NT2/D1 (cell line): ENCODE measurements at regions not wholly inside any gene's neighbourhood (a gene's known extent, or its start where the extent isn't known, plus 50 kb on each side); places are given as distances from the start of the nearest gene placed in this dataset.

ENCODE experiments used
- SUZ12 ChIP-seq: IDR thresholded peaks from 2 replicates; pipeline ENCODE4 v1.6.1; 2011; ENCODE audit not compliant: insufficient read length, insufficient read depth; ENCODE audit errors: extremely low read depth
- ZNF274 ChIP-seq: IDR thresholded peaks from 2 replicates; pipeline ENCODE4 v1.6.1; 2011; ENCODE audit warnings: mild to moderate bottlenecking, low read depth, low read length

DNA sequence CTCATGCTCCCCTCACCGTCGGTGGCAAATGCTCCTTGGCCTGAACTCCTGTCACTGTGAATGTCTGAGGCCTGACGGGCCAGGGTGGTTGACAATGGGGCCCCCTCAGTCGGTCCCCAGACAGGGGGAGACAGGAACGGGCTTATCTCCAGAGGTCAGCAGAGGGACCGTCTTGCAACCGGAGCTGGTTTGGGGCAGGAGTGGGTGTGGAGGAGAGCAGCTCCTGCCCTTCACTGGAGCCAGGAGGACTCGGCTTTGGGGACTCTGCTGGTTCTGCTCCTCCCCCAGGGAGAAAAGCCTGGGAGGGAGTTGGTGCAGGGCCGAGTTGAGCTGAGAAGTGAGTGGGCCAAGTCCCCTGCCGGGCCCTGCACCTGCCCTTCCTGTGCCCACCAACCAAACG is 354.4 kb downstream of the BRD1 start:
- TF ChIP-seq ZNF274 = no peak
- TF ChIP-seq SUZ12 = no peak
